Progenitor cell of endocrine pancreas (in vitro differentiated cells): ENCODE measurements at regions not wholly inside any gene's neighbourhood (a gene's known extent, or its start where the extent isn't known, plus 50 kb on each side); places are given as distances from the start of the nearest gene placed in this dataset.
A peak's percentile ranks its signal among the peaks of the same experiment; 100 is the strongest.

Source experiments
- DNase-seq: peaks from one replicate; pipeline ENCODE4 v3.0.0; 2021; ENCODE audit warnings: low spot score; ENCODE audit not compliant: unreplicated experiment
- H3K27ac Mint-ChIP-seq: 2 replicates; pipeline ENCODE4 v1.8.0; 2021; ENCODE audit warnings: mild to moderate bottlenecking, moderate library complexity, mixed read lengths
- H3K27me3 Mint-ChIP-seq: 2 replicates; pipeline ENCODE4 v1.8.0; 2021; ENCODE audit warnings: mixed read lengths
- H3K36me3 Mint-ChIP-seq: 2 replicates; pipeline ENCODE4 v1.8.0; 2022; ENCODE audit warnings: mixed read lengths; ENCODE audit not compliant: insufficient read depth
- H3K4me1 Mint-ChIP-seq: 2 replicates; pipeline ENCODE4 v1.8.0; 2021; ENCODE audit warnings: low read depth, mixed read lengths
- H3K4me3 Mint-ChIP-seq: 2 replicates; pipeline ENCODE4 v1.8.0; 2021; ENCODE audit warnings: low read depth, mild to moderate bottlenecking, moderate library complexity, mixed read lengths
- H3K9me3 Mint-ChIP-seq: 2 replicates; pipeline ENCODE4 v1.8.0; 2021; ENCODE audit warnings: low read depth, mixed read lengths
- CTCF ChIP-seq: fragments of 200-600 bp; sonication (generic); IDR thresholded peaks from one replicate; pipeline ENCODE4 v1.5.0; 2021; ENCODE audit warnings: antibody characterized with exemption, mild to moderate bottlenecking; ENCODE audit not compliant: unreplicated experiment

GRCh38 chr10:4775808-4776207, 50.2 kb upstream of the AKR1E2 start:
- H3K4me1 Mint-ChIP-seq = peaks cover 3% of the 10 kb centered on the region
- TF ChIP-seq CTCF = no peak
- no peak overlapping the region for H3K4me3 Mint-ChIP-seq
- H3K9me3 Mint-ChIP-seq = no peaks in the 10 kb centered on the region
- no peak for DNase-seq
- H3K27ac Mint-ChIP-seq = no peak overlapping the region
- H3K36me3 Mint-ChIP-seq = no peaks in the 10 kb centered on the region
- no peaks in the 10 kb centered on the region for H3K27me3 Mint-ChIP-seq

- DNase-seq = no peak
- Mint-ChIP-seq H3K4me1 (peaks cover 3% of the 10 kb centered on the region), H3K27me3 (no peaks in the 10 kb centered on the region), H3K9me3 (no peaks in the 10 kb centered on the region), H3K36me3 (no peaks in the 10 kb centered on the region), H3K4me3 (no peak overlapping the region), H3K27ac (no peak overlapping the region)
- no peak for TF ChIP-seq CTCF
These were observed 53.8 kb upstream of the AKR1E2 start for GRCh38 chr10:4772202-4772570.

DNA sequence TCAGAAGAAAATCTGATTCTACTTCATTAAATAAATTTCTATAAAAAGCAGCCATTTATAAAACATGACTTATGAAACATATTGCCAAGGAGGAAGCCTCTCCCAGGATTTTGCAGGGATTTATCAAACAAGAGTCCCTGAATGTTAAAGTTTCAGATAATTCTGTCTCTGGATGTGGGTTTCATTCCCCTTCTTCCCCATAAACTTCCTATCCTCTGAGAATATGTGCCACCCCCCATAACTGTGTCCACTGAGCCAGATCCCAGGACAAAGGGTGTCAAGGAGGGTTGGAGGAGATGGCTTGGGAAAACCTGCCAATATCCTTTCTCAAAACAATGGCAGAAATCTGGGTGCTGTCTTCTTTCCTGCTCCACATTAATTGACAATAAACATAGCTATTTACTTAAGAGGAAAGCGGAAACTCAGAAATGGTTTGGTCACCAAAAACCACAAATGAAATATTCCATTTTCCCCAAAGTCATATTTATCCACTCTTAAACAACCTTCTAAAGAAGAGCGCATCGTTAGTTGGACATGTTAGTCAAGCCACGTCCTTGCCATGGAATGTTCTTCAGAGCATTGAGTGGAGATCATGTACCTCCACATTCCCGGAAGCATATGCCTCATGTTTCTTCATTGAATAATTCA, 54.3 kb upstream of the AKR1E2 start:
- no peaks in the 10 kb centered on the region for H3K27me3 Mint-ChIP-seq
- H3K4me3 Mint-ChIP-seq = no peak overlapping the region
- no peaks in the 10 kb centered on the region for H3K9me3 Mint-ChIP-seq
- H3K36me3 Mint-ChIP-seq = no peaks in the 10 kb centered on the region
- DNase-seq = no peak
- no peak overlapping the region for H3K27ac Mint-ChIP-seq
- H3K4me1 Mint-ChIP-seq = peaks cover 3% of the 10 kb centered on the region
- no peak for TF ChIP-seq CTCF

DNA sequence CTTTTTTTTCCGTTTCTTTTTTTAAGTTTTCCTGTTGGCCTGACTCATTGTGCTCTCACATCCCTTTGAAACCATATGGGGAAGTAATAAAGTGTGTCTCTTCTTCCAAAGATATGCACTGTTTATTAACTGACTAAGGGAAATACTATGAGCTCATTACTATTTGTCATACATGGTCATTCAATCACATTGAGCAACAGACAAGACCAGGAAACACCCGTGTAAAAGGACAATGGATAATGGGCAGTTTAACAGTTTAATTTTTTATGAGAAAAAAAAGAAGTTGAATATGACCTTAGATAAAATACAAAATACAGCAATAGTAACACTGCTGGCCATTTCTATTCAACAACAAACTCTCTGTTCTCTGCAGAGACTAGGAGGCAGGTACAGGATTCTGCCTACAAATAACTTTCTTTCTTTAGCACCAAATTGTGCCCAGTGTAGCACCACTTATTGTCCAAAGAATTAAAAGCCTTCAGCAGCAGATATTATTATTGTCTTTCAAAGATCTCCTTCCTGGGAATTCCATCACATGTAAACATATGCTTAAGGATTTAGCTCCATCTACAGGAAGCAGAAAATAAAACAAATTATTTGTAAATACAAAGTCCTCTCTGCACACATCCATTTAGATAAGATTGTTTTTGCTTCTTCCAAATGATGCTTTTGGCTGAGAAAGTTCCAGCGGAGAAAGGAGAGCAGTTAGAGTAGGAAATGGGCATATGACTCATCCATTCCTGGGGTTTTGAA, 55.0 kb upstream of the AKR1E2 start:
- Mint-ChIP-seq H3K4me1 (peaks cover 3% of the 10 kb centered on the region), H3K27ac (no peak overlapping the region), H3K4me3 (no peak overlapping the region), H3K27me3 (no peaks in the 10 kb centered on the region), H3K36me3 (no peaks in the 10 kb centered on the region), H3K9me3 (no peaks in the 10 kb centered on the region)
- DNase-seq = no peak
- peak; percentile 37 for TF ChIP-seq CTCF

DNA sequence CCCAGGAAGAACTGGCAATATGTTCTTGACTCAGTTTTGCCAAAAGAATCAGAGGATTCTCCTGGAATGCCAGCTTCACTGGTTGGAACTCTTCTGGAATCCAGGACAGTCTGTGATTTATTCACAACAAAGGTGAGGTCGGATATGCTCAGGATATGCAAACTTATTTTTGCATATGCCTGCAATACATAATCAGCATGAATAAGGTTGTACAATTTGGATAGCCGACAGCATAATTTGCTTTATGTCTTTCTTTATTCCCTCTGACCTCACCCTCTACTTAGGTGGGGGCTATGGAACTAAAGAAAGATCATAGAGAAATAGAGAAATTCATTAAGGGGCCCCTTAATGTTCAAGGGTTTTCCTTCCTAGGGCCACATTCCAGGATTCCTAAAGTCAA, 57.6 kb upstream of the AKR1E2 start:
- Mint-ChIP-seq H3K4me1 (peaks cover 3% of the 10 kb centered on the region), H3K27ac (no peak overlapping the region)
- no peak for TF ChIP-seq CTCF

More for the DNA sequence above, 57.6 kb upstream of the AKR1E2 start:
- Mint-ChIP-seq H3K27me3 (no peaks in the 10 kb centered on the region), H3K4me3 (no peak overlapping the region), H3K9me3 (no peaks in the 10 kb centered on the region), H3K36me3 (no peaks in the 10 kb centered on the region)
- DNase-seq = no peak
